ENCODE measurements at regions not wholly inside any gene's neighbourhood (a gene's known extent, or its start where the extent isn't known, plus 50 kb on each side); places are given as distances from the start of the nearest gene placed in this dataset.

DNA sequence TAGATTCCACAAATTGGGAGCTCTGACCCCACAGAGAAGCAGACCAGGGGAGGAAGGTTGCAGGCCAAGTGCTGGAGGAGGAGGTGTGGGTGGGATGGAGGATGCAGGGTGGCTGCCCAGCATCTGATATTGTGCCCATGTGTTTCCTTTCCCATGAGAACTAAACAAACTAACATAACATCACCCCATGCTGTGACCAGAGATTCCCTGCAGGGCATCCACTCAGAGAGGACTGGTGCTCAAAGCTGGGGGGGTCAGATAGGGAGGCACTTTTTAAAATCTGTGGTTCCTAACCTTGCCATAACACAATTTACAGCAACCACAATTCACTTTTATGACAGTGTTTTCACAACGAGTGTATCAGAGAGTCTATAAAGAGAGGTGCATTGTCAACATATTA lies 1277.6 kb downstream of the AACS start:
- TF ChIP-seq, protein P1, sequence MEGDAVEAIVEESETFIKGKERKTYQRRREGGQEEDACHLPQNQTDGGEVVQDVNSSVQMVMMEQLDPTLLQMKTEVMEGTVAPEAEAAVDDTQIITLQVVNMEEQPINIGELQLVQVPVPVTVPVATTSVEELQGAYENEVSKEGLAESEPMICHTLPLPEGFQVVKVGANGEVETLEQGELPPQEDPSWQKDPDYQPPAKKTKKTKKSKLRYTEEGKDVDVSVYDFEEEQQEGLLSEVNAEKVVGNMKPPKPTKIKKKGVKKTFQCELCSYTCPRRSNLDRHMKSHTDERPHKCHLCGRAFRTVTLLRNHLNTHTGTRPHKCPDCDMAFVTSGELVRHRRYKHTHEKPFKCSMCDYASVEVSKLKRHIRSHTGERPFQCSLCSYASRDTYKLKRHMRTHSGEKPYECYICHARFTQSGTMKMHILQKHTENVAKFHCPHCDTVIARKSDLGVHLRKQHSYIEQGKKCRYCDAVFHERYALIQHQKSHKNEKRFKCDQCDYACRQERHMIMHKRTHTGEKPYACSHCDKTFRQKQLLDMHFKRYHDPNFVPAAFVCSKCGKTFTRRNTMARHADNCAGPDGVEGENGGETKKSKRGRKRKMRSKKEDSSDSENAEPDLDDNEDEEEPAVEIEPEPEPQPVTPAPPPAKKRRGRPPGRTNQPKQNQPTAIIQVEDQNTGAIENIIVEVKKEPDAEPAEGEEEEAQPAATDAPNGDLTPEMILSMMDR (IDR thresholded peaks at IDR 0.05 in 4 of 5, conservative IDR thresholded peaks at IDR 0.05 in 1 of 5) = no peak
- no peak for TF ChIP-seq POLR2A (IDR thresholded peaks at IDR 0.05)

All from gastrocnemius medialis (tissue), 4 donors.